HG03354 (cell line): ENCODE measurements at regions not wholly inside any gene's neighbourhood (a gene's known extent, or its start where the extent isn't known, plus 50 kb on each side); places are given as distances from the start of the nearest gene placed in this dataset.
"Not testable (repeated sequence)": the region's sequence is repeated elsewhere in the genome, so short reads cannot be mapped to it uniquely, and the experiment has no call there.

Experiments
- ATAC-seq: cut with Tn5 transposase; IDR thresholded peaks from one replicate; pipeline ENCODE4 v1.9.1; 2021; ENCODE audit warnings: mild to moderate bottlenecking; ENCODE audit not compliant: unreplicated experiment, poor library complexity, severe bottlenecking

GRCh38 chr1:143497374-143497747, 474.4 kb downstream of the FAM72C start:
- no peak for ATAC-seq

DNA sequence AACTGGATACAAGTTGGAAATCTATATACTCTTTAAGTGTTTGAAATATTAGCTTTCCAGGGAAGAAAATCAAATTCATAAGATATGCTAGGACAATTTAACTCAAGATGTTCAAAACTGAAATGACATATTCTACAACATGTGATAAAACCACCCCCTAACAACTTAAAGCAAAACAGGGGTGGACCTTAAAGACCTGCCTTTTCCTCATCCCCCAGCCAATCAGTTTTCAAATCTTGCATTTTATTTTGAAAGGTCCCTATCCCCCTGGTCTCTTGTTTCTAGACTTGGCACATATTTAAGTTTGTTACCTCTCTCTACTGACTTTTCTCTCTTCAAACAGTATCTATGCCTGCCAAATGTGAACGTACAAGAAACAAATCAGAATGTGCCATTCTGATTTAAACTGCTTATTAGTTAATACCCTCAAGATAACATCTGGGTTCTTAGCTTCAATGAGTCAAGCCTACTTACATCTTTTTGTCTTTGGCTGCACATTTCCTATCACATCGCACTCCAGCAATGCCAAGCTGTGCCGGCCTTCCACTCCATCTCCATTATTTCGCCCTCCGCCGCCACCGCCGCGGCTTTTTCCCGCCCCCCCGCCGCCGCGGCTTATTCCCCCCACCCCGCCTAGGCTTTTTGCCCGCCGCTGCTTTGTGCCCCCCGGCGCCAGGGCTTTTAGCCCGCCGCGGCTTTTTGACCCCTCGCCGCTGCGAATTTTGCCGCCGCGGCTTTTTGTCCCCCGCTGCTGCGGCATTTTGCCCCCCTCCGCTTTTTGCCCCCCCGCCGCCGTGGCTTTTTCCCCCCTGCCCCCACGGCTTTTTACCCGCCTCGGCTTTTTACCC, 475.0 kb downstream of the FAM72C start:
- ATAC-seq = not testable (repeated sequence)
